CD8-positive, alpha-beta memory T cell (primary cell): ENCODE measurements at regions not wholly inside any gene's neighbourhood (a gene's known extent, or its start where the extent isn't known, plus 50 kb on each side); places are given as distances from the start of the nearest gene placed in this dataset.

ENCODE experiments used
- CTCF ChIA-PET: fragments of 350-600 bp; sonication (Branson Sonifier 250); formaldehyde crosslinking; loops from one replicate; lab custom pipeline; 2021; ENCODE audit warnings: antibody characterized with exemption; lab: Charles Lee
- POLR2A ChIA-PET: fragments of 350-600 bp; sonication (Branson Sonifier 250); formaldehyde crosslinking; loops from one replicate; lab custom pipeline; 2021; ENCODE audit warnings: antibody characterized with exemption; lab: Charles Lee
- DNase-seq, 5 donors: peaks; one replicate each; pipeline versions ENCODE4 v3.0.0 to v3.0.0-alpha.2; 2020 to 2022; ENCODE audit warnings: mixed read lengths in 1 of 5
- H3K27ac ChIP-seq: one replicate; pipeline ENCODE4 v1.7.0; 2013; ENCODE audit warnings: low read depth, mild to moderate bottlenecking, low read length, moderate library complexity
- H3K27me3 ChIP-seq: 2 replicates; pipeline ENCODE4 v1.7.0; 2013; ENCODE audit warnings: low read length, mild to moderate bottlenecking; ENCODE audit not compliant: insufficient read depth, poor library complexity, severe bottlenecking
- H3K36me3 ChIP-seq: 2 replicates; pipeline ENCODE4 v1.7.0; 2013; ENCODE audit warnings: mild to moderate bottlenecking, low read length, moderate library complexity; ENCODE audit not compliant: insufficient read depth
- H3K4me1 ChIP-seq: 2 replicates; pipeline ENCODE4 v1.7.0; 2013; ENCODE audit warnings: mild to moderate bottlenecking, low read length, moderate library complexity; ENCODE audit not compliant: insufficient read depth
- H3K4me3 ChIP-seq: 2 replicates; pipeline ENCODE4 v1.7.0; 2013; ENCODE audit warnings: mild to moderate bottlenecking, low read length
- H3K9me3 ChIP-seq: 2 replicates; pipeline ENCODE4 v1.7.0; 2013; ENCODE audit warnings: mild to moderate bottlenecking, low read length
- H3K27ac Mint-ChIP-seq, 8 donors: one replicate each; pipeline ENCODE4 v1.8.0; 2020 to 2021; ENCODE audit warnings: mixed read lengths in 8 of 8, mild to moderate bottlenecking in 6 of 8, inconsistent platforms in 3 of 8, moderate library complexity in 3 of 8
- H3K27me3 Mint-ChIP-seq, 2 donors: one replicate each; pipeline ENCODE4 v1.8.0; 2020 to 2021; ENCODE audit warnings: mixed read lengths in 2 of 2, mild to moderate bottlenecking in 1 of 2, moderate library complexity in 1 of 2
- H3K36me3 Mint-ChIP-seq, 3 donors: one replicate each; pipeline ENCODE4 v1.8.0; 2020 to 2021; ENCODE audit warnings: mixed read lengths in 3 of 3, inconsistent platforms in 1 of 3, mild to moderate bottlenecking in 1 of 3
- H3K4me1 Mint-ChIP-seq, 3 donors: one replicate each; pipeline ENCODE4 v1.8.0; 2020 to 2021; ENCODE audit warnings: mixed read lengths in 3 of 3, inconsistent platforms in 1 of 3, mild to moderate bottlenecking in 1 of 3
- H3K4me3 Mint-ChIP-seq, 7 donors: one replicate each; pipeline ENCODE4 v1.8.0; 2020 to 2021; ENCODE audit warnings: mixed read lengths in 7 of 7, mild to moderate bottlenecking in 6 of 7, moderate library complexity in 4 of 7, inconsistent platforms in 2 of 7
- H3K9me3 Mint-ChIP-seq, 5 donors: one replicate each; pipeline ENCODE4 v1.8.0; 2020 to 2022; ENCODE audit warnings: mixed read lengths in 5 of 5, mild to moderate bottlenecking in 3 of 5, moderate library complexity in 2 of 5, inconsistent platforms in 1 of 5

- no peaks in the 10 kb centered on the region for H3K36me3 ChIP-seq
- H3K27ac Mint-ChIP-seq, result peak overlapping the region in 1 of 8 donors; percentile 84
- no peaks in the 10 kb centered on the region for H3K9me3 ChIP-seq
- peaks cover 15 to 29% of the 10 kb centered on the region in 2 donors for H3K27me3 Mint-ChIP-seq
- H3K36me3 Mint-ChIP-seq, result peaks cover 0 to 6% (median 0%) of the 10 kb centered on the region in 3 donors
- H3K9me3 Mint-ChIP-seq, result peaks cover 0 to 8% (median 3%) of the 10 kb centered on the region in 5 donors
- no peaks in the 10 kb centered on the region for H3K4me1 Mint-ChIP-seq
- CTCF ChIA-PET, result no interaction called here
- H3K27ac ChIP-seq, result no peak overlapping the region
- H3K27me3 ChIP-seq, result no peaks in the 10 kb centered on the region
- no peak for DNase-seq
- no peaks in the 10 kb centered on the region for H3K4me1 ChIP-seq
- POLR2A ChIA-PET, result no interaction called here
- no peak overlapping the region for H3K4me3 Mint-ChIP-seq
- H3K4me3 ChIP-seq, result no peak overlapping the region
Measured at GRCh38 chr4:56267558-56267957, 119.7 kb downstream of the AASDH start.

GRCh38 chr4:56264873-56265272, 122.4 kb downstream of the AASDH start:
- Histone ChIP-seq H3K27ac (no peak overlapping the region), H3K27me3 (no peaks in the 10 kb centered on the region), H3K9me3 (no peaks in the 10 kb centered on the region), H3K4me1 (peaks cover 3% of the 10 kb centered on the region), H3K36me3 (no peaks in the 10 kb centered on the region), H3K4me3 (no peak overlapping the region)
- CTCF ChIA-PET, result no interaction called here
- Mint-ChIP-seq H3K27me3 (peaks cover 7 to 17% of the 10 kb centered on the region in 2 donors), H3K36me3 (peaks cover 0 to 6% (median 0%) of the 10 kb centered on the region in 3 donors), H3K27ac (no peak overlapping the region), H3K4me3 (no peak overlapping the region), H3K9me3 (peaks cover 0 to 8% (median 3%) of the 10 kb centered on the region in 5 donors), H3K4me1 (peaks cover 13 to 16% (median 13%) of the 10 kb centered on the region in 3 donors)
- no peak for DNase-seq
- POLR2A ChIA-PET, result no interaction called here

- H3K27me3 Mint-ChIP-seq, result peaks cover 9 to 14% of the 10 kb centered on the region in 2 donors
- no peak overlapping the region for H3K4me3 Mint-ChIP-seq
- no peaks in the 10 kb centered on the region for H3K9me3 ChIP-seq
- no peak overlapping the region for H3K4me3 ChIP-seq
- peaks cover 0 to 6% (median 0%) of the 10 kb centered on the region in 3 donors for H3K36me3 Mint-ChIP-seq
- no peaks in the 10 kb centered on the region for H3K36me3 ChIP-seq
- H3K27me3 ChIP-seq, result no peaks in the 10 kb centered on the region
- H3K27ac ChIP-seq, result no peak overlapping the region
- H3K9me3 Mint-ChIP-seq, result peaks cover 0 to 8% (median 3%) of the 10 kb centered on the region in 5 donors
- peaks cover 13 to 16% (median 13%) of the 10 kb centered on the region in 3 donors for H3K4me1 Mint-ChIP-seq
- peak in 1 of 5 donors; percentile 13 for DNase-seq
- peaks cover 3% of the 10 kb centered on the region for H3K4me1 ChIP-seq
- CTCF ChIA-PET, result no interaction called here
- POLR2A ChIA-PET, result interaction anchor here (0.7 kb wide), 1 partner anchor 553 kb away, joined by 3 read pairs; no protein-coding TSS in a partner anchor
- no peak overlapping the region for H3K27ac Mint-ChIP-seq
Measured at GRCh38 chr4:56261027-56261426, 126.3 kb downstream of the AASDH start.

GRCh38 chr4:56260320-56260719, 127.0 kb downstream of the AASDH start:
- POLR2A ChIA-PET, result no interaction called here
- H3K9me3 Mint-ChIP-seq, result peaks cover 0 to 8% (median 3%) of the 10 kb centered on the region in 5 donors
- no peak for DNase-seq
- no peak overlapping the region for H3K4me3 Mint-ChIP-seq
- CTCF ChIA-PET, result no interaction called here
- Histone ChIP-seq H3K9me3 (no peaks in the 10 kb centered on the region), H3K27me3 (no peaks in the 10 kb centered on the region), H3K27ac (no peak overlapping the region), H3K4me1 (peaks cover 3% of the 10 kb centered on the region), H3K36me3 (no peaks in the 10 kb centered on the region), H3K4me3 (no peak overlapping the region)
- peak overlapping the region in 1 of 8 donors; percentile 56 for H3K27ac Mint-ChIP-seq
- H3K36me3 Mint-ChIP-seq, result peaks cover 0 to 6% (median 0%) of the 10 kb centered on the region in 3 donors
- H3K4me1 Mint-ChIP-seq, result peaks cover 13 to 16% (median 13%) of the 10 kb centered on the region in 3 donors
- peaks cover 9 to 14% of the 10 kb centered on the region in 2 donors for H3K27me3 Mint-ChIP-seq

- Mint-ChIP-seq H3K27ac (no peak overlapping the region), H3K9me3 (peaks cover 0 to 8% (median 3%) of the 10 kb centered on the region in 5 donors), H3K27me3 (peaks cover 9 to 14% of the 10 kb centered on the region in 2 donors), H3K4me3 (no peak overlapping the region), H3K36me3 (peaks cover 0 to 6% (median 0%) of the 10 kb centered on the region in 3 donors), H3K4me1 (peaks cover 13 to 16% (median 13%) of the 10 kb centered on the region in 3 donors)
- no peaks in the 10 kb centered on the region for H3K27me3 ChIP-seq
- H3K36me3 ChIP-seq, result no peaks in the 10 kb centered on the region
- ChIA-PET POLR2A (no interaction called here), CTCF (no interaction called here)
- H3K9me3 ChIP-seq, result no peaks in the 10 kb centered on the region
- H3K27ac ChIP-seq, result no peak overlapping the region
- no peak overlapping the region for H3K4me3 ChIP-seq
- DNase-seq, result no peak
- H3K4me1 ChIP-seq, result peaks cover 3% of the 10 kb centered on the region
Measured at GRCh38 chr4:56259655-56260054, 127.6 kb downstream of the AASDH start.

- Histone ChIP-seq H3K27ac (no peak overlapping the region), H3K9me3 (no peaks in the 10 kb centered on the region), H3K4me1 (peaks cover 2% of the 10 kb centered on the region), H3K4me3 (no peak overlapping the region), H3K36me3 (no peaks in the 10 kb centered on the region), H3K27me3 (no peaks in the 10 kb centered on the region)
- Mint-ChIP-seq H3K27me3 (peaks cover 15 to 23% of the 10 kb centered on the region in 2 donors), H3K4me3 (no peak overlapping the region), H3K4me1 (peaks cover 3 to 5% (median 4%) of the 10 kb centered on the region in 3 donors), H3K27ac (no peak overlapping the region), H3K36me3 (no peaks in the 10 kb centered on the region), H3K9me3 (no peaks in the 10 kb centered on the region)
- no peak for DNase-seq
- CTCF ChIA-PET, result no interaction called here
- POLR2A ChIA-PET, result no interaction called here
Measured at GRCh38 chr4:56255820-56256219, 131.5 kb downstream of the AASDH start.

- Histone ChIP-seq H3K27ac (no peak overlapping the region), H3K27me3 (no peaks in the 10 kb centered on the region), H3K9me3 (no peaks in the 10 kb centered on the region), H3K4me3 (no peak overlapping the region), H3K4me1 (no peaks in the 10 kb centered on the region), H3K36me3 (no peaks in the 10 kb centered on the region)
- ChIA-PET POLR2A (no interaction called here), CTCF (no interaction called here)
- H3K27me3 Mint-ChIP-seq, result peaks cover 13 to 27% of the 10 kb centered on the region in 2 donors
- H3K27ac Mint-ChIP-seq, result no peak overlapping the region
- H3K4me1 Mint-ChIP-seq, result no peaks in the 10 kb centered on the region
- DNase-seq, result no peak
- no peaks in the 10 kb centered on the region for H3K9me3 Mint-ChIP-seq
- no peaks in the 10 kb centered on the region for H3K36me3 Mint-ChIP-seq
- H3K4me3 Mint-ChIP-seq, result no peak overlapping the region
Measured at GRCh38 chr4:56253666-56254305, 133.5 kb downstream of the AASDH start.

GRCh38 chr4:56252561-56253152, 134.6 kb downstream of the AASDH start:
- CTCF ChIA-PET, result no interaction called here
- Histone ChIP-seq H3K36me3 (no peaks in the 10 kb centered on the region), H3K4me3 (no peak overlapping the region), H3K27me3 (no peaks in the 10 kb centered on the region), H3K4me1 (no peaks in the 10 kb centered on the region), H3K27ac (no peak overlapping the region), H3K9me3 (no peaks in the 10 kb centered on the region)
- no peaks in the 10 kb centered on the region for H3K9me3 Mint-ChIP-seq
- POLR2A ChIA-PET, result no interaction called here
- no peaks in the 10 kb centered on the region for H3K36me3 Mint-ChIP-seq
- peaks cover 9 to 31% of the 10 kb centered on the region in 2 donors for H3K27me3 Mint-ChIP-seq
- no peak for DNase-seq
- no peak overlapping the region for H3K27ac Mint-ChIP-seq
- H3K4me1 Mint-ChIP-seq, result no peaks in the 10 kb centered on the region
- no peak overlapping the region for H3K4me3 Mint-ChIP-seq
